ENCODE measurements at regions not wholly inside any gene's neighbourhood (a gene's known extent, or its start where the extent isn't known, plus 50 kb on each side); places are given as distances from the start of the nearest gene placed in this dataset.
"Not testable (repeated sequence)": the region's sequence is repeated elsewhere in the genome, so short reads cannot be mapped to it uniquely, and the experiment has no call there.

DNA sequence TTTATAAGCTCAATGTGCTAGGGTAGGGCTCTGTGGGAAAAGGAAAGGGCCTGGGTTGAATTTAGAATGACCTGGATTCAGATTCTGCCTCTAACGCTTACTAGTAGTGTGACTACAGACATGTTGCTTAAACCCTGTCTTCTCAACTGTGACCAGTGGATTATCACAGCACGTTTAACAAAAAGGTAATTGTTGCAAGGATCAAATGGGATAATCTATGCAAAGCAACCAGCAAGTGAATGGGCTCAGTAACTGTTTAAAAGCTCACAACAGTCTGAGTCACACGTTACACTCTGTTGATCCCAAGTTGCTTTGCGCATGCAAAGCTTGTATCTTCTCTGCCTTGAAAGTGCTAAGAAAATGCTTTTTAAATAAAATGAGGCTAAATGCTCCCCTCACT lies 236.5 kb downstream of the IL20RB start:
- Histone ChIP-seq H3K4me1 (no peaks in the 10 kb centered on the region), H3K36me3 (no peaks in the 10 kb centered on the region), H3K4me3 (no peak overlapping the region), H3K9me3 (replicated peaks in 1 of 11) (peaks cover 0 to 8% (median 4%) of the 10 kb centered on the region in 11 experiments; a peak in 6 of 22 replicates), H3K9ac (no peak overlapping the region), H3K27ac (no peak overlapping the region), H3K27me3 (no peaks in the 10 kb centered on the region), H3K4me2 (no peak overlapping the region), H4K20me1 (no peaks in the 10 kb centered on the region)
- no peak for TF ChIP-seq Cebpa-rat (IDR thresholded peaks at IDR 0.05)

DNA sequence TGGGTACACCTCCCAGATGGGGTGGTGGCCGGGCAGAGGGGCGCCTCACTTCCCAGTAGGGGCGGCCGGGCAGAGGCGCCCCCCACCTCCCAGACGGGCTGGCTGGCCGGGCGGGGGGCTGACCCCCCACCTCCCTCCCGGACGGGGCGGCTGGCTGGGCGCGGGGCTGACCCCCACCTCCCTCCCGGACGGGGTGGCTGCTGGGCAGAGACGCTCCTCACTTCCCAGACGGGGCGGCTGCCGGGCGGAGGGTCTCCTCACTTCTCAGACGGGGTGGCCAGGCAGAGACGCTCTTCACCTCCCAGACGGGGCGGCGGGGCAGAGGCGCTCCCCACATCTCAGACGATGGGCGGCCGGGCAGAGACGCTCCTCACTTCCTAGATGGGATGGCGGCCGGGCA lies 240.6 kb downstream of the IL20RB start:
- not testable (repeated sequence) for H3K4me1 ChIP-seq, H3K4me2 ChIP-seq, H3K36me3 ChIP-seq, H4K20me1 ChIP-seq, H3K27me3 ChIP-seq, H3K4me3 ChIP-seq, H3K27ac ChIP-seq, H3K9ac ChIP-seq
- peaks cover 0 to 11% (median 4%) of the 10 kb centered on the region in 11 experiments; a peak in 6 of 22 replicates for H3K9me3 ChIP-seq (replicated peaks in 1 of 11)

DNA sequence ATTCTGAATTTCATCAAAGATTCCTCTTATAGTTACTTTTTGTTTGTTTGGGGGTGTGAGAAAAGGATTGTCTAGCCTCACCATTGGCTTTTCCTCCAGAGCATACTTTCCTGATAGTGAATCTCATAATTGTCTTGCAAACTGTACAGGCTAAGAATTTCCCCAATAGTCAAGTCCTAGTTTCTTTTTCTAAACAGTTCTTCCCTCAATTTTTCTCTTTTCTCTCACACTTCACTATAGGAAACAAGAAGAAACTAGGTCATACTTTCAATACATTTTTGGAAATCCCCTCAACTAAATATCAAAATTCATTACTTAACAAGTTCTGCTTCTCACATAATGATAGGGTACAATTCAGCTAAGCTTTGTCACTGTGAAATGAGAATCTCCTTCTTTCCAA lies 241.9 kb downstream of the IL20RB start:
- no peak overlapping the region for H3K27ac ChIP-seq
- peaks cover 0 to 11% (median 4%) of the 10 kb centered on the region in 11 experiments; a peak in 6 of 22 replicates for H3K9me3 ChIP-seq (replicated peaks in 1 of 11)
- H3K4me2 ChIP-seq = no peak overlapping the region
- H3K4me3 ChIP-seq = no peak overlapping the region
- H4K20me1 ChIP-seq = no peaks in the 10 kb centered on the region
- no peak overlapping the region for H3K9ac ChIP-seq
- TF ChIP-seq Cebpa-rat (IDR thresholded peaks at IDR 0.05) = no peak
- H3K4me1 ChIP-seq = no peaks in the 10 kb centered on the region
- no peaks in the 10 kb centered on the region for H3K27me3 ChIP-seq
- H3K36me3 ChIP-seq = no peaks in the 10 kb centered on the region

DNA sequence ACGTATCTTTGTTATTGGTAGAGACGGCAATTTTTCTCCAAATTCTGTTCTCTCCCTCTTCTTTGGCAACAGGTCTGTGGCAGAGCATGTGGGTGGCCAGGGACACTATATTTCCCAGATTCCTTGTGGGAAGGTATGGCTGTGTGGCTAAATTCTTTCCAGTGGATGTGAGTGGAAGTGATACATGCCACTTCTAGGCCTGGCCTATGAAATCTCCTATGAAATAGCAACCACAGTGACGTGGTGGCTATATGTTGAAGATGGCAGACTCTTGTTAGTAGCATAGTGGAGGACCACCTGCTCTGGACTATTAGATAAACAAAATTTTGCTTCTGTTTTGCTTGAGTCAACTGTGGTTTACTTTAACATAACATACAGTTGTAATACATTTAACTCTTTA lies 243.3 kb downstream of the IL20RB start:
- H3K9me3 ChIP-seq (replicated peaks in 1 of 11) = peaks cover 0 to 11% (median 4%) of the 10 kb centered on the region in 11 experiments; a peak in 6 of 22 replicates
- H3K4me1 ChIP-seq = no peaks in the 10 kb centered on the region
- no peak overlapping the region for H3K4me3 ChIP-seq
- H3K36me3 ChIP-seq = no peaks in the 10 kb centered on the region
- H3K27me3 ChIP-seq = no peaks in the 10 kb centered on the region
- no peak overlapping the region for H3K9ac ChIP-seq
- H4K20me1 ChIP-seq = no peaks in the 10 kb centered on the region
- TF ChIP-seq Cebpa-rat (IDR thresholded peaks at IDR 0.05) = no peak
- H3K4me2 ChIP-seq = no peak overlapping the region
- no peak overlapping the region for H3K27ac ChIP-seq

DNA sequence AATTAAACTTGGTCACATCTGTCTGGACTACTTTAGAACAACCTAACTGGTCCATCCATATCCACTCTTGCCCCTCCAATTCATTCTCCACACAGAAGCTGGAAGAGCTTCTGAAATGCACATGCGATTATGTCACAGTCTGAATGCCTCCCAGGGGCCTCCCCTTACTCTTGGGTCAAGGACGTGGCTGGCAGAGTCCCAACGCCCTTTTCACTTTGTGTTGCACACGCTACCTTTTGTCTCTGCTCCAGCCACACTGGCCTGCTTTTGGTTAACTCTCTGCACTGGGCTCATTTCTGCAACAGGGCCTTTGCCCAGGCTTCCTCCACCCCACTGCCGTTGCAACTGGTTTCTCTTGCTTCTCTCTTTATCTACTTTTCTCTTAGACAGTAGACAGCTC lies 245.2 kb downstream of the IL20RB start:
- H4K20me1 ChIP-seq = no peaks in the 10 kb centered on the region
- H3K9ac ChIP-seq = no peak overlapping the region
- H3K27me3 ChIP-seq = no peaks in the 10 kb centered on the region
- TF ChIP-seq Cebpa-rat (IDR thresholded peaks at IDR 0.05) = no peak
- H3K4me2 ChIP-seq = no peak overlapping the region
- H3K9me3 ChIP-seq (replicated peaks in 1 of 11) = peaks cover 0 to 11% (median 4%) of the 10 kb centered on the region in 11 experiments; a peak in 6 of 22 replicates
- no peaks in the 10 kb centered on the region for H3K4me1 ChIP-seq
- no peak overlapping the region for H3K4me3 ChIP-seq
- no peak overlapping the region for H3K27ac ChIP-seq
- no peaks in the 10 kb centered on the region for H3K36me3 ChIP-seq

DNA sequence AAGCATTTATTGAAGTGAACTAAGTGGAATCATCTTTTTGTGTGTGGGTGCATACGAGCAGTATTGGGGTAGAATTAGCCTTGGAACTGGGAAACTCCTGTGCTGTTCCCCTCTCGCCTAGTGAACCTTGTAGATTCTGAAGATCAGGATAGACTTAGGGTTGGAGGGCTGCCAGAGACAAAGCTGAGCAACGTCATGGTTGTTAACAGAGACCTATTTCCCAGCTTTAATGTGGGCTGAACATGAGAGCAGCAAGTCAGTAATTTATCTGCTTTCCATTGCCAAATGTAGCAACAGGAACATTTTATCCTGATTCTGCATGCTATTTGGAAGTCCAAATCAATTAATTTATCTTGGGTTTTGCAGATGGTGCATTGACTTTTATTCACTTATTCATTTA lies 246.6 kb downstream of the IL20RB start:
- no peaks in the 10 kb centered on the region for H3K4me1 ChIP-seq
- no peak for TF ChIP-seq Cebpa-rat (IDR thresholded peaks at IDR 0.05)

DNA sequence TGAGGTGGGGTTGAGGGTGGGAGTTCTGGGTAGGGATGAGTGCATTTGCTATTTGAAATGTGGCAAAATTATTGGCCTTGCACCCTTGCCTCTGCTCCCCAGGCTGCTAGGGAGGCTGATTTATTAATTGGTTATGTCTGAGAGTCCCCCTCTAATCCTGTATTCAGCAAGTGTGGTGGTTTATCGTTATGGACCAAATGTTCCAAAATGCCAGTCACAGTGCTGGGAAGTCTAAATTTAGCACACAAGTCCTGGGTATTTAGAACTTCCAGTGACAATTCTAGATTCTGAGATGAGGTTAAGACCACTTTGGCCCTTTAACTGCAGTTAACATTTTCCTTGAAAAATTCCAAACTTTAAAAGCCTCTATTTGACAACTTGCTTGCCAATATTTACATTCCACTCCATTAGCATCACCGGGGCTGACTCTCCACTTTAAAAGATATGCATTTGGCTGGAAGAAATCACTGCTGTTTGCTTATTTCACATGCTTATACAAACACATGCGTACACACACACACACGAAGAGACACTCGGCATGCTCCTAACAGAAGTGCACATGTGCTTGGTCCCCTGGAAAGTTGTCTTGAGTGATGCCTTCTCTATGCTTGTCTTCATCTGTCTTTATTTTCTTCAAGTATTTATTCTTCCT lies 247.7 kb downstream of the IL20RB start:
- Histone ChIP-seq H3K27ac (no peak overlapping the region), H3K4me3 (no peak overlapping the region), H3K27me3 (no peaks in the 10 kb centered on the region), H3K4me2 (no peak overlapping the region), H3K4me1 (no peaks in the 10 kb centered on the region), H3K9me3 (replicated peaks in 1 of 11) (no peaks in the 10 kb centered on the region), H3K9ac (no peak overlapping the region), H4K20me1 (no peaks in the 10 kb centered on the region), H3K36me3 (no peaks in the 10 kb centered on the region)
- TF ChIP-seq Cebpa-rat (IDR thresholded peaks at IDR 0.05) = no peak

More for the DNA sequence above, 246.6 kb downstream of the IL20RB start:
- Histone ChIP-seq H3K27ac (no peak overlapping the region), H3K4me3 (no peak overlapping the region), H3K4me2 (no peak overlapping the region), H3K9me3 (replicated peaks in 1 of 11) (peaks cover 0 to 4% (median 0%) of the 10 kb centered on the region in 11 experiments; a peak in 1 of 22 replicates), H3K9ac (no peak overlapping the region), H3K27me3 (no peaks in the 10 kb centered on the region), H4K20me1 (no peaks in the 10 kb centered on the region), H3K36me3 (no peaks in the 10 kb centered on the region)

DNA sequence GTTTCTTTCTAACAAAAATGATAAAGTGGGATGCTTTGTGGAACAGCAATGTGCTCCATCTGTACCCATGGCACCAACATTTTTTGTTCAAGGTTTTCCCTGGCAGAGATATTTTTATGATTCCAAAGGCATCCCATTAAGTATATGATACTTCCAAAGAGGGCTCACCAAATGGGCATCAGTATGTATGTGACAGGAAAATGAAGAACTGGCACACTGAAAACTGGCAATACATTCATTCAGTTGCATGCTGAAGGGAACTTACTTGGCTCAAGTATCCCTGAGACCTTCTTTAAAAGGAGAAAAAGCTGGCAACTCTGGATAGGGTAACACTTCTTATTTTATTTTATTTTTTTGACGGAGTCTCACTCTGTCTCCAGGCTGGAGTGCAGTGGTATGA lies 249.8 kb downstream of the IL20RB start:
- no peaks in the 10 kb centered on the region for H3K9me3 ChIP-seq (replicated peaks in 1 of 11)
- no peak overlapping the region for H3K4me2 ChIP-seq
- TF ChIP-seq Cebpa-rat (IDR thresholded peaks at IDR 0.05) = no peak
- no peak overlapping the region for H3K4me3 ChIP-seq
- H3K27me3 ChIP-seq = no peaks in the 10 kb centered on the region
- no peaks in the 10 kb centered on the region for H3K36me3 ChIP-seq
- no peak overlapping the region for H3K9ac ChIP-seq
- no peaks in the 10 kb centered on the region for H3K4me1 ChIP-seq
- H3K27ac ChIP-seq = no peak overlapping the region
- no peaks in the 10 kb centered on the region for H4K20me1 ChIP-seq

DNA sequence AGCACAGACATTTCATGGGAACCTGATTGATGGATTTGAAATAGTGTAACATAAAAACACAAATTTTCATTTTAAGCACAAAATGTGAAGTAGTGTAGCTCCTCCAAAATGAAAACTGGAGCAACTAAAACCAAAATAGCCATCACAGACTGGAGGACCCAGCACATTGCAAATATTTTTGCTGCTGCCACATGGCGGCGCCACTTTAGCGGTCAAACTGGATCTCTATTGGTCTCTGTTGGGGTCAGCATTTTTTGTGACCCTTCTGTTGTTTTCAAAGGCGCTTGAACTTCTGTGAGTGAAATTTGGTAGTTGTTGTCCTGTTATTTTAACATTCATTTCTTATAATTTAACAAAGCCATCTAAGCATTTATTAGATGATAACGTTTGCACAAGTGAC lies 259.9 kb downstream of the IL20RB start:
- Histone ChIP-seq H3K4me2 (no peak overlapping the region), H3K9me3 (replicated peaks in 1 of 11) (peaks cover 0 to 10% (median 0%) of the 10 kb centered on the region in 11 experiments; a peak in 3 of 22 replicates), H3K27ac (no peak overlapping the region), H3K27me3 (no peaks in the 10 kb centered on the region), H3K9ac (no peak overlapping the region), H4K20me1 (no peaks in the 10 kb centered on the region), H3K4me3 (no peak overlapping the region), H3K4me1 (no peaks in the 10 kb centered on the region), H3K36me3 (no peaks in the 10 kb centered on the region)
- no peak for TF ChIP-seq Cebpa-rat (IDR thresholded peaks at IDR 0.05)

DNA sequence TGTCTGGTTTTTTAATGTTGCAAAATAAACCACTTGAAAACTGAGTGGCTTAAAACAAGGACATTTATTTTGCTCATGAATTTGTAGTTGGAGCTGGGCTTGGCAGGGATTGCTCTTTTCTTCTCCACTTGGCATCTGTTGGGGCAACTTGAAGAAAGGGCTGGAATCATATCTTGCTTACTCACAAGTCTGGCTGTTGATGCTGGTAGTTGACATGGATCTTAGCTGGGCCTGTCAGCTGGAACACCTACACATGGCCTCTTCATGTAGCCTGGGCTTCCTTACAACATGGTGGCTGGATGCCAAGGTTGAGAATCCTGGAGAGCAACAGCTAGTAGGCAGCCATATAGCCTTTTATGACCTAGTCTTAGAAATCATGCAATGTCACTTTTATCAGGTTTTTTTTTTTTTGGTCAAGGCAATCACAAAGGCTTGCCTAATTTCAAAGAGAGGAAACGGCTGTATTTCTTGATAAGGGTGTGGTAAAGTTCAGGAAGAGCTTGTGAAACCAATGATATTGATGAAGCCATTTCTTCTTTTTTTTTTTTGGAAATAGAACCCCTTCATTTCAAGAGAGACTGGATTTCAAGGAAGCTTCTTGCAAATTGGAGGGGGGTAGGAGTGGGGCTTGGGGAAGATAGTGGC lies 262.1 kb downstream of the IL20RB start:
- no peaks in the 10 kb centered on the region for H3K4me1 ChIP-seq
- no peak overlapping the region for H3K4me2 ChIP-seq
- no peaks in the 10 kb centered on the region for H3K27me3 ChIP-seq
- H4K20me1 ChIP-seq = no peaks in the 10 kb centered on the region
- no peak overlapping the region for H3K27ac ChIP-seq
- peaks cover 0 to 10% (median 0%) of the 10 kb centered on the region in 11 experiments; a peak in 3 of 22 replicates for H3K9me3 ChIP-seq (replicated peaks in 1 of 11)
- H3K4me3 ChIP-seq = no peak overlapping the region
- no peaks in the 10 kb centered on the region for H3K36me3 ChIP-seq
- TF ChIP-seq Cebpa-rat (IDR thresholded peaks at IDR 0.05) = no peak
- H3K9ac ChIP-seq = no peak overlapping the region

All from BLaER1 treated with 17β-estradiol and CSF1 and Interleukin-3, amounts not matched to agents 10 nM and 100 nM (cell line).